MCF 10A (cell line): ENCODE measurements at regions not wholly inside any gene's neighbourhood (a gene's known extent, or its start where the extent isn't known, plus 50 kb on each side); places are given as distances from the start of the nearest gene placed in this dataset.

Experiments
- BruUV-seq: library from RNA; stranded (reverse); fragments of 400-500 nt; replicated peaks from 2 replicates; lab custom pipeline; 2021; lab: Mats Ljungman, UMichigan
- CTCF ChIA-PET: fragments of 300-600 bp; sonication (Branson Sonifier 250); formaldehyde crosslinking; extraction: SDS; loops from one replicate; lab custom pipeline; 2021; ENCODE audit warnings: antibody characterized with exemption, inconsistent platforms; lab: Yijun Ruan, JAX
- POLR2A ChIA-PET: fragments of 300-600, 350-650 bp; sonication (Branson Sonifier 250); formaldehyde crosslinking; extraction: SDS; loops from one replicate; lab custom pipeline; 2020; ENCODE audit warnings: antibody characterized with exemption, inconsistent platforms; lab: Yijun Ruan, JAX
- DNase-seq: peaks from one replicate; pipeline ENCODE4 v3.0.0-alpha.2; 2018; ENCODE audit not compliant: unreplicated experiment
- H3K27ac Mint-ChIP-seq: one replicate; pipeline ENCODE4 v1.8.0; 2022; ENCODE audit warnings: mild to moderate bottlenecking, low read depth, mixed read lengths; ENCODE audit not compliant: unreplicated experiment
- H3K27me3 Mint-ChIP-seq: one replicate; pipeline ENCODE4 v1.8.0; 2022; ENCODE audit warnings: mixed read lengths; ENCODE audit not compliant: insufficient read depth, unreplicated experiment
- H3K36me3 Mint-ChIP-seq: one replicate; pipeline ENCODE4 v1.8.0; 2022; ENCODE audit warnings: mild to moderate bottlenecking, moderate library complexity, mixed read lengths; ENCODE audit not compliant: insufficient read depth, unreplicated experiment
- H3K4me1 Mint-ChIP-seq: one replicate; pipeline ENCODE4 v1.8.0; 2022; ENCODE audit warnings: mixed read lengths; ENCODE audit not compliant: insufficient read depth, unreplicated experiment
- H3K4me3 Mint-ChIP-seq: one replicate; pipeline ENCODE4 v1.8.0; 2022; ENCODE audit warnings: mild to moderate bottlenecking, moderate library complexity, mixed read lengths; ENCODE audit not compliant: unreplicated experiment
- H3K9me3 Mint-ChIP-seq: one replicate; pipeline ENCODE4 v1.8.0; 2022; ENCODE audit warnings: mixed read lengths; ENCODE audit not compliant: unreplicated experiment
- intact Hi-C: fragments of 100-400 bp; cut with micrococcal nuclease; formaldehyde crosslinking; loops from 2 replicates; pipeline ENCODE4 v1.14.1; 2022
- TF ChIP-seq, protein P1 (sequence below): fragments of 200-600 bp; IDR thresholded peaks from one replicate; pipeline ENCODE4 v1.8.0; 2022; ENCODE audit warnings: antibody characterized with exemption, mild to moderate bottlenecking; ENCODE audit not compliant: unreplicated experiment

DNA sequence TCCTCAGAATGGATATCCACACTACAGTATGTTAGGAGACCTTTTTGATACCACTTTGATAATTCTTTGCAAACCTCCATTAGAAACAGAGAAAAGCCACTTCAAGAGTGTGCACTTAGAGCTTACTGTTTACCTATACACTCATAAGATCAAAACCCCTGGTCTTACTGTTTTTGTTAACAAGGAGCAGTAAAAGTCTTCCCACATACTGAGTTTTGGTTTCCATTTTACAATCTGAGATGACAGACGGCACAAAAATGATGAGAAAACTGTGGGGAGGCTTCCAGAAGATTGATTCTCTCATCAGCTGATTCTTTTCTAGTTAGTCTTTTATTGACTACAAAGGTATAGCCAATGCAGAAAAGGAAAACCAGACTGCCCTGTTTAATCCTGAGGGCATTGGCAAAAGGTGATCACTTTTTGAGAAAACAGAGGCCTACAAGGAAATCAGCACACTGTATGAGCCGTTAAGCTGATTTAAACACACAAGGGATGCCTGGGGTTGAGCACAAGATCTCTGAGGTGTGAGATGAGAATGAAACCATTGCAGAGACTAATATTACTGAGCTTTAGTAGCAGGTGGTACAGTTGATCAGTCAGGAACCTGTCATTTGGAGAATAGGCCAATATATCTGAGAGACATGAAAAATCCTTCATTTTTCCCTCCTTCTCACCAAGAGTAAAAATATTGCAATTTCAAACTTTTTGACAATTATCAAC, 368.6 kb downstream of the GRB14 start:
- no peaks in the 10 kb centered on the region for H3K36me3 Mint-ChIP-seq
- POLR2A ChIA-PET: no interaction called here

DNA sequence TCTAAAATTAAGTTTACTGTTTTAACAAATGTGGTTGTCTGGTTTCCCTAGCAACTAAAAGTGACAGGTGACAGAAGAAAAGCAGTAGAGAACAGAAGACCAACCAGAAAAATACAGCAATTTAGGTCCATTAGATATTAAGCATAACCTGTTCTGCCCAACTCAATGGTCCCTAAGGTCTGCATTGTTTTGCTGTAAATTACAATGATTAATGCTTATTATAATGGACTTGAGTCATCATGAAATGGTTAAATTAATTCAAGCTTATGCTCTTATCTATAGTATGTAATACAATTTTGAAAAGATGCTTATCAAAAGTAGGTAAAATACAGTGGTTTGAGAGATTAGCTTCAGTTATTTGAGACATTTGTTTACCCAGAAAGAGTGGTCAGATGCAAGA, 378.0 kb downstream of the GRB14 start:
- no peaks in the 10 kb centered on the region for H3K36me3 Mint-ChIP-seq
- ChIA-PET POLR2A (no interaction called here), CTCF (no interaction called here)
- H3K4me3 Mint-ChIP-seq: no peak overlapping the region
- no peak overlapping the region for H3K27ac Mint-ChIP-seq
- TF ChIP-seq, protein P1, sequence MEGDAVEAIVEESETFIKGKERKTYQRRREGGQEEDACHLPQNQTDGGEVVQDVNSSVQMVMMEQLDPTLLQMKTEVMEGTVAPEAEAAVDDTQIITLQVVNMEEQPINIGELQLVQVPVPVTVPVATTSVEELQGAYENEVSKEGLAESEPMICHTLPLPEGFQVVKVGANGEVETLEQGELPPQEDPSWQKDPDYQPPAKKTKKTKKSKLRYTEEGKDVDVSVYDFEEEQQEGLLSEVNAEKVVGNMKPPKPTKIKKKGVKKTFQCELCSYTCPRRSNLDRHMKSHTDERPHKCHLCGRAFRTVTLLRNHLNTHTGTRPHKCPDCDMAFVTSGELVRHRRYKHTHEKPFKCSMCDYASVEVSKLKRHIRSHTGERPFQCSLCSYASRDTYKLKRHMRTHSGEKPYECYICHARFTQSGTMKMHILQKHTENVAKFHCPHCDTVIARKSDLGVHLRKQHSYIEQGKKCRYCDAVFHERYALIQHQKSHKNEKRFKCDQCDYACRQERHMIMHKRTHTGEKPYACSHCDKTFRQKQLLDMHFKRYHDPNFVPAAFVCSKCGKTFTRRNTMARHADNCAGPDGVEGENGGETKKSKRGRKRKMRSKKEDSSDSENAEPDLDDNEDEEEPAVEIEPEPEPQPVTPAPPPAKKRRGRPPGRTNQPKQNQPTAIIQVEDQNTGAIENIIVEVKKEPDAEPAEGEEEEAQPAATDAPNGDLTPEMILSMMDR: no peak
- H3K9me3 Mint-ChIP-seq: no peaks in the 10 kb centered on the region
- intact Hi-C loops: no loop called here
- DNase-seq: no peak
- no peaks in the 10 kb centered on the region for H3K4me1 Mint-ChIP-seq
- no peaks in the 10 kb centered on the region for H3K27me3 Mint-ChIP-seq
- no TSS peak for BruUV-seq

More for the DNA sequence above, 368.6 kb downstream of the GRB14 start:
- no TSS peak for BruUV-seq
- no peak overlapping the region for H3K4me3 Mint-ChIP-seq
- CTCF ChIA-PET: no interaction called here
- TF ChIP-seq, protein P1: no peak
- no peak overlapping the region for H3K27ac Mint-ChIP-seq
- H3K27me3 Mint-ChIP-seq: no peaks in the 10 kb centered on the region
- intact Hi-C loops: no loop called here
- H3K9me3 Mint-ChIP-seq: no peaks in the 10 kb centered on the region
- H3K4me1 Mint-ChIP-seq: no peaks in the 10 kb centered on the region
- DNase-seq: no peak

DNA sequence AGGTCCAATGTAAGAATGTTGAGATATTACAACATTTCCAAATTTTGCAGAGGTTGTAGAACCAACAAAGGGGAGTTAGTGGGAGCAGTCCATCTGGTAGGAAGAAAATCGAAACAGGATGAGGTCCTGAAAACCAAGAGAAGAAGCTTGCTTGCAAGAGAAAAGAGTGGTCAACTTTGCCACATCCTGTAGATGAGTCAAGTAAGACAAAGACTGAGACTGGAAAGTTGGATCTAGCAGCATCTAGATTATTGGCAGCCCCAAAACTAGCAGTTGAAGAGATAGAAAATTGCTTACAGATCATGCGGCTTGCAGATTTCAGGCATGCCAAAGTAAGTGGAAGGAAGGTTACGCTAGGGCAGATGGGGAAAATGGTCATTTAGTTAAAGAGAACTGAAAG, 378.9 kb downstream of the GRB14 start:
- Mint-ChIP-seq H3K4me1 (no peaks in the 10 kb centered on the region), H3K27me3 (no peaks in the 10 kb centered on the region), H3K36me3 (no peaks in the 10 kb centered on the region), H3K27ac (no peak overlapping the region), H3K4me3 (no peak overlapping the region), H3K9me3 (no peaks in the 10 kb centered on the region)
- CTCF ChIA-PET: no interaction called here
- intact Hi-C loops: no loop called here
- no peak for DNase-seq
- TF ChIP-seq, protein P1: no peak
- POLR2A ChIA-PET: no interaction called here
- no TSS peak for BruUV-seq

DNA sequence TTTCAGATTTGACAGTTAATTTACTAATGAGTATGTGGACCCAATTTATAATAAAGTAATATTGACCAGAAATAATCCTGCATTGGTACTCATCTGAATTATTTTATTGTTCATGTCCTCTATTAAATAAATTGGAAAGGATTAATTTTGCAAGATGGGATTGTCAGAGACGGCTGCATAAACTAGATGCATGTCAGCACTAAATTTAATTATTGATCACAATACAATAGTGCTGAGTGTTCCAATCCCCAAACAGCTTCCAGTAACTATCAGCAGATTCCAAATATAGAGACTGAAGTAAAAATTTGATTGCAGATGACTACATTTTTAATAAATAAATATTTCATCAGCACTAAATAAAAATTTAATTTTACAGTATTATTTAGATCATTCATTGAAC, 387.2 kb downstream of the GRB14 start:
- Mint-ChIP-seq H3K9me3 (no peaks in the 10 kb centered on the region), H3K27ac (no peak overlapping the region), H3K4me3 (no peak overlapping the region), H3K4me1 (no peaks in the 10 kb centered on the region), H3K36me3 (no peaks in the 10 kb centered on the region), H3K27me3 (no peaks in the 10 kb centered on the region)
- ChIA-PET CTCF (no interaction called here), POLR2A (no interaction called here)
- TF ChIP-seq, protein P1: no peak
- intact Hi-C loops: no loop called here
- no TSS peak for BruUV-seq
- no peak for DNase-seq
